ENCODE measurements at regions not wholly inside any gene's neighbourhood (a gene's known extent, or its start where the extent isn't known, plus 50 kb on each side); places are given as distances from the start of the nearest gene placed in this dataset.

DNA sequence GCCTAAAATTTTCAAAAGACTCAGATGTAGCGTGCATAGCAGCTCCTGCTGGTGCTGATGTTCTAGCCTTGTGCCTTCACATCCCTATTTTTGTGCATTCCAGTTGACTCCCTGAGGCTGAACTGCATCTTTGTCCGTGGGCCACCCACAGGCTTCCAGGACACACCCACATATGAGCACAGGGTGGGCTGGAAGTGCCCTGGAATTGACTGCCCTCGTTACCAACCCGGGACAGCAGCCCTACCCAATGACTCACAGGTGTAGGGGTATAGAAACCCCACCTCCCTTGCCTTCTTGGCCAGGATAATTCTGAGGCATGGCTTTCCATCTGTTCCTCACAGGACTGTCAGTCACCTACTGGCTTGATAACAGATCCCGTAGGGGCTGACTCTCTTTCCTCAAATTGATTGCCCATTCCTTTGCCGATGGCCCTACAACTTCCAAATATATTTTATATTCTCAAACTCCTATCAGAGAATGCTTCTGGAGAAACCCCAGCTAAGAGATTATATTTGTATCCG lies 65.9 kb upstream of the CDH13 start:
- Histone ChIP-seq H2AFZ (ENCODE audit: low read length) (no peak overlapping the region), H3K9ac (ENCODE audit: insufficient read depth, low read depth, low read length) (no peak overlapping the region), H3K27ac (ENCODE audit: extremely low read length, insufficient read depth, low read length) (no peak overlapping the region), H3K36me3 (replicated peaks in 1 of 2; ENCODE audit: control insufficient read depth in 1 of 2, insufficient read depth in 2 of 2, low read length in 2 of 2) (no peaks in the 10 kb centered on the region), H3K4me3 (replicated peaks in 1 of 3; ENCODE audit: insufficient read depth in 1 of 3, low read depth in 2 of 3, low read length in 3 of 3) (no peak overlapping the region), H3K9me3 (ENCODE audit: low read length) (peaks cover 20% of the 10 kb centered on the region), H4K20me1 (ENCODE audit: insufficient read depth, low read length) (no peaks in the 10 kb centered on the region), H3K79me2 (ENCODE audit: insufficient read depth, low read length) (no peaks in the 10 kb centered on the region), H3K4me2 (ENCODE audit: low read depth, low read length) (no peak overlapping the region), H3K27me3 (ENCODE audit: control insufficient read depth in 1 of 2, insufficient read depth in 2 of 2, low read length in 2 of 2) (peaks cover 0 to 1% of the 10 kb centered on the region in 2 experiments; a peak in 1 of 5 replicates), H3K4me1 (ENCODE audit: insufficient read depth, low read length) (no peaks in the 10 kb centered on the region)
- no TSS peak for BruUV-seq (replicated peaks)
- DNase-seq (ENCODE audit: low spot score) (no peak), FAIRE-seq (no peak), ATAC-seq (no peak)
- CTCF ChIA-PET (ENCODE audit: low intra/inter-chr PET ratio, low total read pairs), result no interaction called here
- in situ Hi-C loops (cut with HindIII; ENCODE audit: extremely low pct_ligation_motif_present, low pct_unique_long_range_greater_than_20kb) (no loop called here), intact Hi-C loops (cut with micrococcal nuclease; ENCODE audit: unreplicated experiment) (no loop called here)
- POLR2A ChIA-PET, result no interaction called here
- WGBS (ENCODE audit: low lambda C conversion rate), result 10% methylated on average over 7 of the region's 7 CpGs
- TF ChIP-seq, protein P1, sequence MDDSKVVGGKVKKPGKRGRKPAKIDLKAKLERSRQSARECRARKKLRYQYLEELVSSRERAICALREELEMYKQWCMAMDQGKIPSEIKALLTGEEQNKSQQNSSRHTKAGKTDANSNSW (CRISPR knock-in tag; IDR thresholded peaks at IDR 0.05; ENCODE audit: borderline replicate concordance), result no peak
- TF ChIP-seq, protein P2, sequence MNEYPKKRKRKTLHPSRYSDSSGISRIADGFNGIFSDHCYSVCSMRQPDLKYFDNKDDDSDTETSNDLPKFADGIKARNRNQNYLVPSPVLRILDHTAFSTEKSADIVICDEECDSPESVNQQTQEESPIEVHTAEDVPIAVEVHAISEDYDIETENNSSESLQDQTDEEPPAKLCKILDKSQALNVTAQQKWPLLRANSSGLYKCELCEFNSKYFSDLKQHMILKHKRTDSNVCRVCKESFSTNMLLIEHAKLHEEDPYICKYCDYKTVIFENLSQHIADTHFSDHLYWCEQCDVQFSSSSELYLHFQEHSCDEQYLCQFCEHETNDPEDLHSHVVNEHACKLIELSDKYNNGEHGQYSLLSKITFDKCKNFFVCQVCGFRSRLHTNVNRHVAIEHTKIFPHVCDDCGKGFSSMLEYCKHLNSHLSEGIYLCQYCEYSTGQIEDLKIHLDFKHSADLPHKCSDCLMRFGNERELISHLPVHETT (CRISPR knock-in tag; conservative IDR thresholded peaks at IDR 0.05), result no peak
- TF ChIP-seq ZNF180 (CRISPR knock-in tag; IDR thresholded peaks at IDR 0.05; ENCODE audit: borderline replicate concordance, low read depth), result no peak
- TF ChIP-seq, protein P3, sequence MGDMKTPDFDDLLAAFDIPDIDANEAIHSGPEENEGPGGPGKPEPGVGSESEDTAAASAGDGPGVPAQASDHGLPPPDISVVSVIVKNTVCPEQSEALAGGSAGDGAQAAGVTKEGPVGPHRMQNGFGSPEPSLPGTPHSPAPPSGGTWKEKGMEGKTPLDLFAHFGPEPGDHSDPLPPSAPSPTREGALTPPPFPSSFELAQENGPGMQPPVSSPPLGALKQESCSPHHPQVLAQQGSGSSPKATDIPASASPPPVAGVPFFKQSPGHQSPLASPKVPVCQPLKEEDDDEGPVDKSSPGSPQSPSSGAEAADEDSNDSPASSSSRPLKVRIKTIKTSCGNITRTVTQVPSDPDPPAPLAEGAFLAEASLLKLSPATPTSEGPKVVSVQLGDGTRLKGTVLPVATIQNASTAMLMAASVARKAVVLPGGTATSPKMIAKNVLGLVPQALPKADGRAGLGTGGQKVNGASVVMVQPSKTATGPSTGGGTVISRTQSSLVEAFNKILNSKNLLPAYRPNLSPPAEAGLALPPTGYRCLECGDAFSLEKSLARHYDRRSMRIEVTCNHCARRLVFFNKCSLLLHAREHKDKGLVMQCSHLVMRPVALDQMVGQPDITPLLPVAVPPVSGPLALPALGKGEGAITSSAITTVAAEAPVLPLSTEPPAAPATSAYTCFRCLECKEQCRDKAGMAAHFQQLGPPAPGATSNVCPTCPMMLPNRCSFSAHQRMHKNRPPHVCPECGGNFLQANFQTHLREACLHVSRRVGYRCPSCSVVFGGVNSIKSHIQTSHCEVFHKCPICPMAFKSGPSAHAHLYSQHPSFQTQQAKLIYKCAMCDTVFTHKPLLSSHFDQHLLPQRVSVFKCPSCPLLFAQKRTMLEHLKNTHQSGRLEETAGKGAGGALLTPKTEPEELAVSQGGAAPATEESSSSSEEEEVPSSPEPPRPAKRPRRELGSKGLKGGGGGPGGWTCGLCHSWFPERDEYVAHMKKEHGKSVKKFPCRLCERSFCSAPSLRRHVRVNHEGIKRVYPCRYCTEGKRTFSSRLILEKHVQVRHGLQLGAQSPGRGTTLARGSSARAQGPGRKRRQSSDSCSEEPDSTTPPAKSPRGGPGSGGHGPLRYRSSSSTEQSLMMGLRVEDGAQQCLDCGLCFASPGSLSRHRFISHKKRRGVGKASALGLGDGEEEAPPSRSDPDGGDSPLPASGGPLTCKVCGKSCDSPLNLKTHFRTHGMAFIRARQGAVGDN (CRISPR knock-in tag; IDR thresholded peaks at IDR 0.05), result no peak
- TF ChIP-seq JUN (CRISPR knock-in tag; IDR thresholded peaks at IDR 0.05), result no peak
- no peak for TF ChIP-seq ZBTB39 (CRISPR knock-in tag; IDR thresholded peaks at IDR 0.05)
- no peak for TF ChIP-seq ZNF432 (CRISPR knock-in tag; IDR thresholded peaks at IDR 0.05; ENCODE audit: borderline replicate concordance)
- TF ChIP-seq RORA (CRISPR knock-in tag; IDR thresholded peaks at IDR 0.05), result no peak
- no peak for TF ChIP-seq EEA1 (CRISPR knock-in tag; IDR thresholded peaks at IDR 0.05; ENCODE audit: borderline replicate concordance)
- TF ChIP-seq TFAP4 (IDR thresholded peaks at IDR 0.05; ENCODE audit: borderline replicate concordance, low read depth), result no peak
- TF ChIP-seq HDAC2 (CRISPR knock-in tag; IDR thresholded peaks at IDR 0.05), result no peak
- TF ChIP-seq ZFP1 (CRISPR knock-in tag; IDR thresholded peaks at IDR 0.05), result no peak
- no peak for TF ChIP-seq ZNF350 (CRISPR knock-in tag; IDR thresholded peaks at IDR 0.05; ENCODE audit: borderline replicate concordance, low read depth)
- no peak for TF ChIP-seq SP5 (CRISPR knock-in tag; IDR thresholded peaks at IDR 0.05; ENCODE audit: borderline replicate concordance, low read depth)
- TF ChIP-seq MED1 (CRISPR knock-in tag; IDR thresholded peaks at IDR 0.05), result no peak
